H1 (cell line): ENCODE measurements at regions not wholly inside any gene's neighbourhood (a gene's known extent, or its start where the extent isn't known, plus 50 kb on each side); places are given as distances from the start of the nearest gene placed in this dataset.
"Not testable (repeated sequence)": the region's sequence is repeated elsewhere in the genome, so short reads cannot be mapped to it uniquely, and the experiment has no call there.

Source experiments
- CTCF ChIA-PET: fragments of 300-600 bp; sonication (Branson Sonifier 250); formaldehyde crosslinking; loops from one replicate; lab custom pipeline; 2021; ENCODE audit not compliant: partially characterized antibody; lab: Charles Lee
- POLR2A ChIA-PET: fragments of 300-600 bp; sonication (Branson Sonifier 250); formaldehyde crosslinking; loops from one replicate; lab custom pipeline; 2021; ENCODE audit warnings: inconsistent platforms; ENCODE audit not compliant: partially characterized antibody; lab: Charles Lee
- DNase-seq, 2 experiments: peaks; one replicate each; pipeline versions ENCODE4 v3.0.0 to v3.0.0-alpha.2; 2010 to 2022; ENCODE audit warnings: low spot score in 2 of 2, low read depth in 1 of 2, mixed read lengths in 1 of 2
- FAIRE-seq: peaks from 2 replicates; lab custom pipeline; 2011; peaks lifted over from hg19 to GRCh38; lab: Jason Lieb, UNC
- H2AFZ ChIP-seq: 2 replicates; pipeline ENCODE4 v1.8.1; 2012; ENCODE audit warnings: low read length, inconsistent platforms
- H2AK5ac ChIP-seq: 2 replicates; pipeline ENCODE4 v1.6.1; 2013; ENCODE audit warnings: low read depth, low read length
- H2BK120ac ChIP-seq: replicated peaks from 2 replicates; pipeline ENCODE3; 2013; ENCODE audit warnings: low read depth, low read length, inconsistent platforms
- H2BK12ac ChIP-seq: 2 replicates; pipeline ENCODE4 v1.6.1; 2013; ENCODE audit warnings: low read depth, low read length
- H2BK15ac ChIP-seq: 2 replicates; pipeline ENCODE4 v1.6.1; 2013; ENCODE audit warnings: low read length
- H2BK20ac ChIP-seq: 2 replicates; pipeline ENCODE4 v1.6.1; 2013; ENCODE audit warnings: low read length
- H2BK5ac ChIP-seq: 2 replicates; pipeline ENCODE4 v1.6.1; 2013; ENCODE audit warnings: low read depth, low read length
- H3K14ac ChIP-seq: 2 replicates; pipeline ENCODE4 v1.6.1; 2013; ENCODE audit warnings: inconsistent platforms; ENCODE audit not compliant: insufficient read length
- H3K18ac ChIP-seq: 2 replicates; pipeline ENCODE4 v1.6.1; 2013; ENCODE audit warnings: low read length; ENCODE audit errors: extremely low read depth
- H3K23ac ChIP-seq: 2 replicates; pipeline ENCODE4 v1.6.1; 2013; ENCODE audit warnings: inconsistent platforms; ENCODE audit not compliant: insufficient read length
- H3K23me2 ChIP-seq: 2 replicates; pipeline ENCODE4 v1.6.1; 2013; ENCODE audit warnings: low read depth, low read length
- H3K27ac ChIP-seq: 2 replicates; pipeline ENCODE4 v1.6.1; 2011; ENCODE audit warnings: low read depth, low read length, inconsistent platforms
- H3K27me3 ChIP-seq, 4 experiments: replicated peaks in 1 of 4; 1 replicate in 1 of 4; 2 replicates in 3 of 4; pipeline versions ENCODE4 v1.6.1 to v1.8.1; 2011 to 2013; ENCODE audit warnings: low read length in 3 of 4, mild to moderate bottlenecking in 3 of 4, inconsistent platforms in 2 of 4, mixed read lengths in 2 of 4, moderate library complexity in 1 of 4; ENCODE audit not compliant: control insufficient read depth in 3 of 4, insufficient read depth in 3 of 4; ENCODE audit errors: extremely low read depth in 1 of 4
- H3K36me3 ChIP-seq, 4 experiments: 2 replicates each; pipeline versions ENCODE4 v1.6.1 to v1.8.1; 2011 to 2013; ENCODE audit warnings: mild to moderate bottlenecking in 4 of 4, low read length in 3 of 4, moderate library complexity in 2 of 4, control low read depth in 1 of 4, inconsistent platforms in 1 of 4; ENCODE audit not compliant: insufficient read depth in 4 of 4, control insufficient read depth in 2 of 4
- H3K4ac ChIP-seq: replicated peaks from 2 replicates; pipeline ENCODE3; 2013; ENCODE audit warnings: low read length, low read depth, mixed read lengths, inconsistent platforms; ENCODE audit not compliant: insufficient read length
- H3K4me1 ChIP-seq, 4 experiments: replicated peaks in 1 of 4; 1 replicate in 1 of 4; 2 replicates in 3 of 4; pipeline versions ENCODE4 v1.6.1 to v1.8.1; 2011 to 2013; ENCODE audit warnings: low read length in 3 of 4, inconsistent platforms in 2 of 4, mixed read lengths in 1 of 4; ENCODE audit not compliant: insufficient read depth in 4 of 4, control insufficient read depth in 3 of 4
- H3K4me2 ChIP-seq, 2 experiments: 2 replicates each; pipeline versions ENCODE4 v1.6.1 to v1.8.1; 2011 to 2013; ENCODE audit warnings: low read depth in 2 of 2, low read length in 2 of 2, control low read depth in 1 of 2, inconsistent platforms in 1 of 2, mild to moderate bottlenecking in 1 of 2; ENCODE audit not compliant: insufficient read depth in 1 of 2
- H3K4me3 ChIP-seq, 4 experiments: fragments of 200-600, 300-600 bp in 1 of 4; sonication (generic), shearing (Covaris generic), sonication (Bioruptor Twin) in 1 of 4; 2 replicates each; pipeline versions ENCODE4 v1.5.1 to v1.8.1; 2011 to 2016; ENCODE audit warnings: low read length in 4 of 4, low read depth in 3 of 4, control low read depth in 2 of 4, inconsistent platforms in 2 of 4, mild to moderate bottlenecking in 2 of 4, mixed read lengths in 1 of 4, moderate library complexity in 1 of 4; ENCODE audit not compliant: insufficient read depth in 2 of 4; ENCODE audit errors: extremely low read depth in 1 of 4
- H3K56ac ChIP-seq: replicated peaks from 2 replicates; pipeline ENCODE3; 2013; ENCODE audit warnings: low read depth, mild to moderate bottlenecking, mixed read lengths, low read length, inconsistent platforms; ENCODE audit not compliant: insufficient read length
- H3K79me1 ChIP-seq: 2 replicates; pipeline ENCODE4 v1.6.1; 2013; ENCODE audit warnings: low read depth, low read length, control low read depth
- H3K79me2 ChIP-seq, 2 experiments: 2 replicates each; pipeline versions ENCODE4 v1.6.1 to v1.8.1; 2012 to 2013; ENCODE audit warnings: low read length in 2 of 2, mild to moderate bottlenecking in 2 of 2, inconsistent platforms in 1 of 2; ENCODE audit not compliant: insufficient read depth in 2 of 2, control insufficient read depth in 1 of 2
- H3K9ac ChIP-seq, 4 experiments: replicated peaks in 1 of 4; 1 replicate in 1 of 4; 2 replicates in 3 of 4; pipeline versions ENCODE4 v1.6.1 to v1.8.1; 2011 to 2013; ENCODE audit warnings: low read depth in 3 of 4, low read length in 3 of 4, control low read depth in 2 of 4, mild to moderate bottlenecking in 2 of 4, moderate library complexity in 2 of 4, inconsistent platforms in 1 of 4; ENCODE audit errors: extremely low read depth in 1 of 4
- H3K9me3 ChIP-seq, 2 experiments: 2 replicates each; pipeline versions ENCODE4 v1.6.1 to v1.8.1; 2012 to 2013; ENCODE audit warnings: mild to moderate bottlenecking in 2 of 2, moderate library complexity in 2 of 2, control low read depth in 1 of 2, inconsistent platforms in 1 of 2, low read depth in 1 of 2, low read length in 1 of 2, mixed read lengths in 1 of 2; ENCODE audit not compliant: insufficient read depth in 2 of 2
- H4K20me1 ChIP-seq, 2 experiments: replicated peaks in 1 of 2; 2 replicates each; pipeline versions ENCODE3 to v1.8.1; 2011 to 2013; ENCODE audit warnings: inconsistent platforms in 2 of 2, low read length in 2 of 2, mild to moderate bottlenecking in 1 of 2; ENCODE audit not compliant: insufficient read depth in 2 of 2, control insufficient read depth in 1 of 2
- H4K5ac ChIP-seq: 2 replicates; pipeline ENCODE4 v1.6.1; 2013; ENCODE audit warnings: low read length, low read depth, mixed read lengths, inconsistent platforms; ENCODE audit not compliant: insufficient read length
- H4K8ac ChIP-seq: 2 replicates; pipeline ENCODE4 v1.8.0; 2013; ENCODE audit warnings: mild to moderate bottlenecking, moderate library complexity, low read length, inconsistent platforms; ENCODE audit not compliant: insufficient read depth; ENCODE audit errors: extremely low read depth
- H4K91ac ChIP-seq: replicated peaks from 2 replicates; pipeline ENCODE3; 2013; ENCODE audit warnings: low read length, mixed read lengths, inconsistent platforms; ENCODE audit not compliant: insufficient read length
- WGBS, 2 experiments: shearing (Covaris generic) in 1 of 2; methylation state at CpG; one replicate each; pipeline versions ENCODE4 v1.1.6 to v1.1.7; 2013 to 2015; ENCODE audit warnings: low lambda C conversion rate in 2 of 2, mixed read lengths in 2 of 2, inconsistent platforms in 1 of 2, low coverage in 1 of 2, missing lambda C conversion rate in 1 of 2; ENCODE audit not compliant: insufficient replicate concordance in 2 of 2, insufficient coverage in 1 of 2, insufficient read length in 1 of 2; ENCODE audit errors: extremely low coverage in 1 of 2, missing lambda C conversion rate in 1 of 2; 5-methylcytosine and 5-hydroxymethylcytosine counted together

DNA sequence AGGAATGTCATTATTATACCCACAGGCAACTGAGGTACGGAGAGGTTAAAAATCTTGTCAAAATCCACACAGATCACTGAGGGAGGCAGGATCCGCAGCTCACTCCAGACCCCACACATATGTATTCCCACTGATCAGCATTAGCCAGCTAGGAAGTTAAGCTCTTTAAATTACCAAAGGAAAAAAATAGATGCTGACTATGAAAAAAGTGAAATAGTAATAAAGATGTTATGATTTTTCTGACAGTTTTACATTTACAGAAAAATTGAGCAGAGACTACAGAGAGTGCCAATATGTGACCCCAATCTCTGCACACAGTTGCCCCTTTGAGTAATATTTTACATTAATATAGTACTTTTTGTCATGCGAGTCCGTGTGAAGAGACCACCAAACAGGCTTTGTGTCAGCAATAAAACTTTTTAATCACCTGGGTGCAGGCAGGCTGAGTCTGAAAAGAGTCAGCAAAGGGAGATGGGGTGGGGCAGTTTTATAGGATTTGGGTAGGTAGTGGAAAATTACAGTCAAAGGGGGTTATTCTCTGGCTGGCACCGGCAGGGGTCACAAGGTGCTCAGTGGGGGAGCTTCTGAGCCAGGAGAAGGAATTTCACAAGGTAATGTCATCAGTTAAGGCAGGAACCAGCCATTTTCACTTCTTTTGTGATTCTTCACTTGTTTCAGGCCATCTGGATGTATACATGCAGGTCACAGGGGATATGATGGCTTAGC, 61.9 kb upstream of the NAA35 start:
- H3K79me1 ChIP-seq, FAIRE-seq, H3K14ac ChIP-seq, H2AK5ac ChIP-seq, H2BK12ac ChIP-seq, H4K20me1 ChIP-seq, H3K79me2 ChIP-seq, H3K18ac ChIP-seq, H2AFZ ChIP-seq, H4K8ac ChIP-seq, H2BK120ac ChIP-seq, H3K36me3 ChIP-seq, H2BK15ac ChIP-seq, H3K9ac ChIP-seq, H3K27me3 ChIP-seq, H3K4me1 ChIP-seq, H3K4me3 ChIP-seq, H3K27ac ChIP-seq, H3K23ac ChIP-seq, H3K9me3 ChIP-seq, POLR2A ChIA-PET, H2BK20ac ChIP-seq, H3K23me2 ChIP-seq: not testable (repeated sequence)
- 63% methylated on average over 5 of the region's 5 CpGs; no CpG with 5 or more reads in 1 of the 2 experiments for WGBS, 2 experiments
- peak in 1 of 2 experiments; percentile 62 for DNase-seq
- 0 out of 4 replicates have a peak overlapping the region, but pooled peaks of 1 of the 2 experiments have one; percentile 24 for H3K4me2 ChIP-seq
- H2BK5ac ChIP-seq, result peak overlapping the region; percentile 26; the same call in 1 of the 2 replicates
- H3K56ac ChIP-seq, result peak overlapping the region; percentile 64
- peak overlapping the region; percentile 59 for H4K5ac ChIP-seq
- CTCF ChIA-PET, result interaction anchor here (0.5 to 3.2 kb wide), 5 partner anchors 21 to 261 kb away, joined by 3 to 15 read pairs (median 3); no protein-coding TSS in a partner anchor
- H4K91ac ChIP-seq, result peak overlapping the region; percentile 34
- H3K4ac ChIP-seq, result peak overlapping the region; percentile 74

DNA sequence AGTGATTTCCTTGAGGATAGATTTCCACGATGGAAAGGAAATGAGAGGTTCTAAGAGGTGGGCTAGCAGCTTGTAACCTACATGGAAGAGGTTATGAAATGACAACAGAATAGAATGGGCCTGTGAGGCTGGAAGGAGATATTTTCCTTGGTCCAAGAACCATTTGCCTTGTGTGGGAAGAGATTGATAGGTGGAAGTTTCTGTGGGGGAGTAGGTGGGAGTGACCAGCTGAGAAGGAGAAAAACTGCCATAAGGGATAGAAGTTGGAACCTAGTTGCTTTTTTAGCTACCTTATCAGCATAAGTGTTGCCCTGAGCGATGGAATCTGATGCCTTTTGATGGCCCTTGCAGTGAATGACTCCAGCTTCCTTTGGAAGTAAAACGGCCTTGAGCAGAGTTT, 60.4 kb upstream of the NAA35 start:
- H2BK120ac ChIP-seq, H2BK15ac ChIP-seq, FAIRE-seq, H3K4me1 ChIP-seq, H3K4ac ChIP-seq, H2AFZ ChIP-seq, H3K4me2 ChIP-seq, H4K5ac ChIP-seq, H3K23me2 ChIP-seq, H4K20me1 ChIP-seq, H4K91ac ChIP-seq, H2BK5ac ChIP-seq, H2BK20ac ChIP-seq, H3K79me1 ChIP-seq, H3K79me2 ChIP-seq, H3K18ac ChIP-seq, H2AK5ac ChIP-seq, H3K14ac ChIP-seq, H2BK12ac ChIP-seq, DNase-seq, H3K9me3 ChIP-seq, CTCF ChIA-PET, H3K23ac ChIP-seq, H3K27ac ChIP-seq, POLR2A ChIA-PET, H3K56ac ChIP-seq, H3K9ac ChIP-seq, H3K4me3 ChIP-seq, H4K8ac ChIP-seq, H3K27me3 ChIP-seq, H3K36me3 ChIP-seq: not testable (repeated sequence)
- 90% methylated on average over 3 of the region's 3 CpGs; no CpG with 5 or more reads in 1 of the 2 experiments for WGBS, 2 experiments
